ENCODE measurements at regions not wholly inside any gene's neighbourhood (a gene's known extent, or its start where the extent isn't known, plus 50 kb on each side); places are given as distances from the start of the nearest gene placed in this dataset.

- TF ChIP-seq SOX13 (IDR thresholded peaks at IDR 0.05) (no peak), SOX13 (CRISPR knock-in tag; conservative IDR thresholded peaks at IDR 0.05 in 1 of 2, IDR thresholded peaks at IDR 0.05 in 1 of 2) (peak; percentile 32 to 89; a peak in 2 of 4 replicates), ZSCAN5A (CRISPR knock-in tag; IDR thresholded peaks at IDR 0.05; ENCODE audit: borderline replicate concordance) (peak; percentile 59; the same call in 1 of the 2 replicates), ATF2 (CRISPR knock-in tag; IDR thresholded peaks at IDR 0.05) (peak; percentile 40; the same call in 1 of the 2 replicates), DNMT3B (CRISPR knock-in tag; conservative IDR thresholded peaks at IDR 0.05) (no peak), ZSCAN29 (CRISPR knock-in tag; conservative IDR thresholded peaks at IDR 0.05) (0 out of 2 replicates have a peak, but pooled peaks have one; percentile 38), ATF7-NPFF (CRISPR knock-in tag; IDR thresholded peaks at IDR 0.05; ENCODE audit: low read depth) (0 out of 2 replicates have a peak, but pooled peaks have one; percentile 18), FOXM1 (CRISPR knock-in tag; IDR thresholded peaks at IDR 0.05) (no peak), ZNF597 (CRISPR knock-in tag; IDR thresholded peaks at IDR 0.05) (no peak), ZNF331 (CRISPR knock-in tag; IDR thresholded peaks at IDR 0.05) (peak; percentile 34; the same call in 1 of the 2 replicates), ZNF34 (CRISPR knock-in tag; IDR thresholded peaks at IDR 0.05; ENCODE audit: borderline replicate concordance) (0 out of 2 replicates have a peak, but pooled peaks have one; percentile 43), ZEB1 (IDR thresholded peaks at IDR 0.05; ENCODE audit: insufficient replicate concordance, low read depth) (peak; percentile 33), PITX1 (CRISPR knock-in tag; IDR thresholded peaks at IDR 0.05) (peak; percentile 95), RBM22 (optimal IDR thresholded peaks at IDR 0.05; ENCODE audit: low read length) (no peak), PRDM4 (CRISPR knock-in tag; IDR thresholded peaks at IDR 0.05; ENCODE audit: borderline replicate concordance) (no peak), ZNF574 (CRISPR knock-in tag; IDR thresholded peaks at IDR 0.05) (0 out of 2 replicates have a peak, but pooled peaks have one; percentile 34), EP300 (IDR thresholded peaks at IDR 0.05; ENCODE audit: low read depth in 2 of 2, low read length in 2 of 2) (peak in 1 of 2 experiments; percentile 87; a peak in 2 of 4 replicates), EP300 (CRISPR knock-in tag; IDR thresholded peaks at IDR 0.05; ENCODE audit: borderline replicate concordance) (no peak), KDM1A (CRISPR knock-in tag; IDR thresholded peaks at IDR 0.05) (peak; percentile 57; the same call in 1 of the 2 replicates)
These were observed 276.4 kb upstream of the JAG1 start (continued) for GRCh38 chr20:10949930-10950783.
